ENCODE measurements at regions not wholly inside any gene's neighbourhood (a gene's known extent, or its start where the extent isn't known, plus 50 kb on each side); places are given as distances from the start of the nearest gene placed in this dataset.

GRCh38 chr3:102599819-102600576 is 165.2 kb downstream of the ZPLD1 start:
- Mint-ChIP-seq H3K27me3 (ENCODE audit: low read depth) (no peaks in the 10 kb centered on the region), H3K36me3 (ENCODE audit: low read depth) (no peaks in the 10 kb centered on the region), H3K9me3 (no peaks in the 10 kb centered on the region), H3K27ac (no peak overlapping the region), H3K4me1 (no peaks in the 10 kb centered on the region), H3K4me3 (no peak overlapping the region)
- no peak for TF ChIP-seq CTCF (IDR thresholded peaks at IDR 0.05; ENCODE audit: unreplicated experiment in 3 of 3)

- no peaks in the 10 kb centered on the region for H3K27me3 Mint-ChIP-seq (ENCODE audit: low read depth)
- no peaks in the 10 kb centered on the region for H3K36me3 Mint-ChIP-seq (ENCODE audit: low read depth)
- H3K4me1 Mint-ChIP-seq, result no peaks in the 10 kb centered on the region
- H3K9me3 Mint-ChIP-seq, result no peaks in the 10 kb centered on the region
- no peak for TF ChIP-seq CTCF (IDR thresholded peaks at IDR 0.05; ENCODE audit: unreplicated experiment in 3 of 3)
- H3K27ac Mint-ChIP-seq, result no peak overlapping the region
- H3K4me3 Mint-ChIP-seq, result no peak overlapping the region
These were observed 170.3 kb downstream of the ZPLD1 start for GRCh38 chr3:102605153-102605552.

- Mint-ChIP-seq H3K4me3 (no peak overlapping the region), H3K36me3 (ENCODE audit: low read depth) (no peaks in the 10 kb centered on the region), H3K4me1 (no peaks in the 10 kb centered on the region), H3K27ac (no peak overlapping the region), H3K9me3 (peaks cover 13% of the 10 kb centered on the region), H3K27me3 (ENCODE audit: low read depth) (no peaks in the 10 kb centered on the region)
- no peak for TF ChIP-seq CTCF (IDR thresholded peaks at IDR 0.05; ENCODE audit: unreplicated experiment in 3 of 3)
These were observed 174.1 kb downstream of the ZPLD1 start for GRCh38 chr3:102608875-102609274.

GRCh38 chr3:102614021-102614569 is 179.3 kb downstream of the ZPLD1 start:
- H3K4me3 Mint-ChIP-seq, result no peak overlapping the region
- TF ChIP-seq CTCF (IDR thresholded peaks at IDR 0.05; ENCODE audit: unreplicated experiment in 3 of 3), result no peak
- no peak overlapping the region for H3K27ac Mint-ChIP-seq
- H3K4me1 Mint-ChIP-seq, result no peaks in the 10 kb centered on the region
- peaks cover 13% of the 10 kb centered on the region for H3K9me3 Mint-ChIP-seq
- no peaks in the 10 kb centered on the region for H3K36me3 Mint-ChIP-seq (ENCODE audit: low read depth)
- H3K27me3 Mint-ChIP-seq (ENCODE audit: low read depth), result no peaks in the 10 kb centered on the region

DNA sequence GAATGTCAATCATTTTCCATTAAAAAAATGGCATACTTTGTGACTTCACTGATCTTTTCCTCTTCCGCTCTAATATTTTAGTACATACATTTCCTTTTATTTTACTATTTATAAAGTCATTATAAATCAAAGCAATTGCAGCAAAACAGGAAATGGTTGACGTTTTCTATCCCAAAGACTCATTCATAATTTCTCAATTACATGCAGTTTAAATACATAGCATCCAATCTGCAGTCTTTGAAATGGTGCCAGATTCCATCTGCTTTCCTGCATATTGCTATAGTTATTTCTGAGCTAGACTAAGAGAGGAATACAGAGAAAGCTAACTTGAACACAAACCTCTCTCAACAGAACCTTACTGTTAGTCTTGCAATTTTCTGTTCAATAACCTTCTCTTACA is 179.8 kb downstream of the ZPLD1 start:
- H3K9me3 Mint-ChIP-seq, result peaks cover 13% of the 10 kb centered on the region
- no peak overlapping the region for H3K27ac Mint-ChIP-seq
- no peak overlapping the region for H3K4me3 Mint-ChIP-seq
- TF ChIP-seq CTCF (IDR thresholded peaks at IDR 0.05; ENCODE audit: unreplicated experiment in 3 of 3), result no peak
- H3K27me3 Mint-ChIP-seq (ENCODE audit: low read depth), result no peaks in the 10 kb centered on the region
- no peaks in the 10 kb centered on the region for H3K36me3 Mint-ChIP-seq (ENCODE audit: low read depth)
- no peaks in the 10 kb centered on the region for H3K4me1 Mint-ChIP-seq

DNA sequence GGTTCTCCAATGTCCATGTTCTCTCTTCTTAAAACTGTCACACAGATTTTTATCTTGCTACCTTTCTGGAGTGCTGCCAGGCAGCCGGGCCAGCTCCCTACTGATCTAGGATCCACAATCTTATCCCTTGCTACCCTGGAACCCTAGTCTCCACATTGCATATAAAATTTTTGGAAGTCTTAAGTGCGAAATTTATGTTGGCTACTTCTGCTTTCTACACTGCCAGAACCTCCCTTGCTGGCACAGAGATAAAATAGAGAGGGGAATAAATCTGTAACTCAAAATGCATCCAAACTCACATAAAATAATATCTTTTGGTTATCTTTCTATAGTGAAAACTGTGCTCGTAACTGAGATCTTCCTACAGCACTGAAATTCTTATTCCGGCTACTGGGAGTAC is 182.6 kb downstream of the ZPLD1 start:
- no peaks in the 10 kb centered on the region for H3K4me1 Mint-ChIP-seq
- H3K4me3 Mint-ChIP-seq, result no peak overlapping the region
- H3K27ac Mint-ChIP-seq, result no peak overlapping the region
- no peaks in the 10 kb centered on the region for H3K27me3 Mint-ChIP-seq (ENCODE audit: low read depth)
- H3K36me3 Mint-ChIP-seq (ENCODE audit: low read depth), result no peaks in the 10 kb centered on the region
- H3K9me3 Mint-ChIP-seq, result peaks cover 3% of the 10 kb centered on the region
- TF ChIP-seq CTCF (IDR thresholded peaks at IDR 0.05; ENCODE audit: unreplicated experiment in 3 of 3), result no peak
